IMR-90 (cell line): ENCODE measurements at regions not wholly inside any gene's neighbourhood (a gene's known extent, or its start where the extent isn't known, plus 50 kb on each side); places are given as distances from the start of the nearest gene placed in this dataset.

Experiments used
- ATAC-seq: fragments of 200-7000 bp; cut with Tn5 transposase; 2 replicates; pipeline ENCODE4 v1.9.1; 2020; ENCODE audit warnings: low read depth, mild to moderate bottlenecking, moderate library complexity
- BruUV-seq: library from RNA; stranded (reverse); fragments of 400-500 nt; replicated peaks from 2 replicates; lab custom pipeline; 2021; lab: Mats Ljungman, UMichigan
- CTCF ChIA-PET: fragments of 300-600 bp; formaldehyde crosslinking; extraction: SDS; loops from one replicate; lab custom pipeline; 2021; ENCODE audit warnings: antibody characterized with exemption; lab: Yijun Ruan, JAX
- POLR2A ChIA-PET: fragments of 300-600 bp; sonication (Branson Sonifier 250); formaldehyde crosslinking; loops from one replicate; lab custom pipeline; 2022; ENCODE audit warnings: antibody characterized with exemption; ENCODE audit not compliant: unreplicated experiment; lab: Charles Lee
- DNase-seq: peaks from one replicate; pipeline ENCODE4 v3.0.0; 2013
- H2AFZ ChIP-seq: replicated peaks from 2 replicates; pipeline ENCODE3; 2013; ENCODE audit warnings: low read length, mild to moderate bottlenecking; ENCODE audit not compliant: poor library complexity
- H2AK5ac ChIP-seq: 2 replicates; pipeline ENCODE4 v1.6.1; 2013; ENCODE audit warnings: low read depth, low read length, inconsistent platforms
- H2AK9ac ChIP-seq: replicated peaks from 2 replicates; pipeline ENCODE3; 2013; ENCODE audit warnings: mild to moderate bottlenecking, low read depth, low read length, moderate library complexity; ENCODE audit not compliant: poor library complexity
- H2BK120ac ChIP-seq: 2 replicates; pipeline ENCODE4 v1.6.1; 2013; ENCODE audit warnings: low read depth, low read length, inconsistent platforms
- H2BK15ac ChIP-seq: 3 replicates; pipeline ENCODE4 v1.6.1; 2013; ENCODE audit warnings: low read depth, low read length, inconsistent platforms
- H2BK20ac ChIP-seq: 2 replicates; pipeline ENCODE4 v1.6.1; 2013; ENCODE audit warnings: low read depth, mild to moderate bottlenecking, inconsistent platforms, low read length, moderate library complexity
- H2BK5ac ChIP-seq: 2 replicates; pipeline ENCODE4 v1.6.1; 2013; ENCODE audit warnings: mild to moderate bottlenecking, low read depth, low read length, inconsistent platforms; ENCODE audit not compliant: poor library complexity, severe bottlenecking
- H3K14ac ChIP-seq: replicated peaks from 2 replicates; pipeline ENCODE4 v1.6.1; 2013; ENCODE audit warnings: low read depth, low read length, inconsistent platforms
- H3K18ac ChIP-seq: 2 replicates; pipeline ENCODE4 v1.6.1; 2013; ENCODE audit warnings: low read depth, low read length, control low read depth
- H3K23ac ChIP-seq: 2 replicates; pipeline ENCODE4 v1.6.1; 2013; ENCODE audit warnings: low read depth, low read length, inconsistent platforms
- H3K27ac ChIP-seq: 2 replicates; pipeline ENCODE4 v1.5.1; 2013; ENCODE audit warnings: mild to moderate bottlenecking, control low read depth, low read length; ENCODE audit not compliant: insufficient read depth
- H3K27me3 ChIP-seq: 2 replicates; pipeline ENCODE4 v1.6.1; 2013; ENCODE audit warnings: low read length; ENCODE audit not compliant: control insufficient read depth, insufficient read depth
- H3K36me3 ChIP-seq: 2 replicates; pipeline ENCODE4 v1.6.1; 2013; ENCODE audit warnings: low read length, mixed read lengths; ENCODE audit not compliant: control insufficient read depth, insufficient read depth
- H3K4ac ChIP-seq: 2 replicates; pipeline ENCODE4 v1.6.1; 2013; ENCODE audit warnings: low read depth, low read length, inconsistent platforms
- H3K4me1 ChIP-seq: 2 replicates; pipeline ENCODE4 v1.6.1; 2013; ENCODE audit warnings: low read length, mixed read lengths; ENCODE audit not compliant: control insufficient read depth, insufficient read depth
- H3K4me2 ChIP-seq: 2 replicates; pipeline ENCODE4 v1.6.1; 2013; ENCODE audit warnings: low read depth, mild to moderate bottlenecking, control low read depth, low read length, moderate library complexity
- H3K4me3 ChIP-seq: 2 replicates; pipeline ENCODE4 v1.5.1; 2013; ENCODE audit warnings: low read depth, mild to moderate bottlenecking, control low read depth, low read length, moderate library complexity; ENCODE audit not compliant: insufficient read depth
- H3K56ac ChIP-seq: 2 replicates; pipeline ENCODE4 v1.6.1; 2013; ENCODE audit warnings: low read length, inconsistent platforms; ENCODE audit not compliant: insufficient read depth; ENCODE audit errors: extremely low read depth
- H3K79me1 ChIP-seq, 2 experiments: 2 replicates each; pipeline ENCODE4 v1.6.1; 2013; ENCODE audit warnings: low read length in 2 of 2, inconsistent platforms in 1 of 2, low read depth in 1 of 2
- H3K9ac ChIP-seq: 2 replicates; pipeline ENCODE4 v1.6.1; 2013; ENCODE audit warnings: low read depth, low read length, control low read depth
- H3K9me1 ChIP-seq: 2 replicates; pipeline ENCODE4 v1.6.1; 2013; ENCODE audit warnings: low read length, inconsistent platforms; ENCODE audit not compliant: insufficient read depth
- H3K9me3 ChIP-seq: 2 replicates; pipeline ENCODE4 v1.6.1; 2013; ENCODE audit warnings: low read length; ENCODE audit not compliant: control insufficient read depth, insufficient read depth
- H4K20me1 ChIP-seq: 2 replicates; pipeline ENCODE4 v1.6.1; 2013; ENCODE audit warnings: low read length, inconsistent platforms; ENCODE audit not compliant: insufficient read depth
- H4K5ac ChIP-seq: 2 replicates; pipeline ENCODE4 v1.6.1; 2013; ENCODE audit warnings: mild to moderate bottlenecking, low read depth, low read length, control low read depth
- H4K8ac ChIP-seq, 2 experiments: 2 replicates each; pipeline ENCODE4 v1.6.1; 2013; ENCODE audit warnings: low read depth in 2 of 2, low read length in 2 of 2, control low read depth in 1 of 2, inconsistent platforms in 1 of 2
- H4K91ac ChIP-seq: 2 replicates; pipeline ENCODE4 v1.6.1; 2013; ENCODE audit warnings: low read depth, low read length, inconsistent platforms; ENCODE audit not compliant: insufficient read depth
- CHD1 ChIP-seq: IDR thresholded peaks from 2 replicates; pipeline ENCODE4 v1.6.1; 2012; ENCODE audit warnings: low read depth, low read length, improper control_type of control experiment
- CTCF ChIP-seq: conservative IDR thresholded peaks from 2 replicates; pipeline ENCODE4 v1.5.1; 2012; ENCODE audit warnings: mild to moderate bottlenecking, low read depth, low read length, improper control_type of control experiment
- ELK1 ChIP-seq: fragments of 150-350 bp; IDR thresholded peaks from 2 replicates; pipeline ENCODE4 v1.6.1; 2016; ENCODE audit warnings: low read depth, mild to moderate bottlenecking, low read length, moderate library complexity, borderline replicate concordance
- MAFK ChIP-seq: IDR thresholded peaks from 2 replicates; pipeline ENCODE4 v1.6.1; 2012; ENCODE audit warnings: low read depth, low read length, improper control_type of control experiment
- NFE2L2 ChIP-seq: fragments of 150-350 bp; IDR thresholded peaks from 2 replicates; pipeline ENCODE4 v1.6.1; 2016; ENCODE audit warnings: low read depth, mild to moderate bottlenecking, low read length
- SMC3 ChIP-seq: fragments of 150-350 bp; IDR thresholded peaks from 2 replicates; pipeline ENCODE4 v1.6.1; 2016; ENCODE audit warnings: low read depth, mild to moderate bottlenecking, antibody characterized with exemption, low read length, moderate library complexity
- USF2 ChIP-seq: fragments of 150-350 bp; IDR thresholded peaks from 2 replicates; pipeline ENCODE4 v1.6.1; 2017; ENCODE audit warnings: mild to moderate bottlenecking, antibody characterized with exemption, low read length, low read depth
- WGBS, 2 experiments: methylation state at CpG; one replicate each; pipeline versions ENCODE4 v1.1.5 to v1.1.7; 2013; ENCODE audit warnings: missing lambda C conversion rate in 2 of 2; ENCODE audit not compliant: insufficient read length in 1 of 2; ENCODE audit errors: extremely low coverage in 2 of 2; 5-methylcytosine and 5-hydroxymethylcytosine counted together
- dilution Hi-C: fragments of 300-500 bp; cut with HindIII; formaldehyde crosslinking; loops from one replicate; pipeline ENCODE4 v1.14.3; 2018; ENCODE audit warnings: low sequenced_read_pairs; ENCODE audit not compliant: unreplicated experiment
- in situ Hi-C: fragments of 300-500 bp; cut with MboI; formaldehyde crosslinking; loops from 3 replicates; pipeline ENCODE4 v1.14.3; 2019; ENCODE audit warnings: low sequenced_read_pairs, inconsistent platforms, mixed read lengths
- intact Hi-C: fragments of 100-400 bp; cut with micrococcal nuclease; formaldehyde crosslinking; loops from 2 replicates; pipeline ENCODE4 v1.10.0; 2022

- Histone ChIP-seq H3K27me3 (no peaks in the 10 kb centered on the region), H2AFZ (no peak overlapping the region), H3K27ac (no peak overlapping the region), H2AK5ac (no peak overlapping the region), H3K9me3 (no peaks in the 10 kb centered on the region), H2BK120ac (no peak overlapping the region), H3K4me1 (no peaks in the 10 kb centered on the region), H3K4ac (no peak overlapping the region), H4K91ac (no peak overlapping the region), H3K9me1 (no peaks in the 10 kb centered on the region), H3K4me3 (no peak overlapping the region), H4K20me1 (no peaks in the 10 kb centered on the region), H2BK15ac (no peak overlapping the region), H3K9ac (no peak overlapping the region), H3K18ac (no peak overlapping the region), H3K36me3 (no peaks in the 10 kb centered on the region), H2BK20ac (no peak overlapping the region), H3K4me2 (no peak overlapping the region), H4K8ac (no peak overlapping the region), H4K5ac (no peak overlapping the region), H2BK5ac (no peak overlapping the region), H2AK9ac (no peak overlapping the region), H3K14ac (no peak overlapping the region), H3K79me1 (no peaks in the 10 kb centered on the region), H3K23ac (no peak overlapping the region), H3K56ac (no peak overlapping the region)
- in situ Hi-C loops (no loop called here), intact Hi-C loops (no loop called here), dilution Hi-C loops (no loop called here)
- ATAC-seq = no peak
- no peak for DNase-seq
- TF ChIP-seq CHD1 = no peak
- TF ChIP-seq NFE2L2 = no peak
- no peak for TF ChIP-seq ELK1
- TF ChIP-seq CTCF = no peak
- no peak for TF ChIP-seq SMC3
- no peak for TF ChIP-seq USF2
- TF ChIP-seq MAFK = no peak
- POLR2A ChIA-PET = no interaction called here
- CTCF ChIA-PET = no interaction called here
- BruUV-seq = no TSS peak
- no CpG with 5 or more reads among the region's 4 CpGs for WGBS, 2 experiments
These were observed 122.9 kb upstream of the RASGEF1B start for GRCh38 chr4:81594490-81595159.
